Prostate gland (tissue), 2 donors: ENCODE measurements at regions not wholly inside any gene's neighbourhood (a gene's known extent, or its start where the extent isn't known, plus 50 kb on each side); places are given as distances from the start of the nearest gene placed in this dataset.

Experiments
- DNase-seq: peaks from one replicate; pipeline ENCODE4 v3.0.0-alpha.2; 2019; ENCODE audit warnings: low spot score
- H3K27ac ChIP-seq, 2 donors: fragments of 200-600 bp; sonication (generic); 2 replicates each; pipeline ENCODE4 v1.5.1; 2017 to 2019
- H3K27me3 ChIP-seq: fragments of 200-600 bp; sonication (generic); replicated peaks from 2 replicates; pipeline ENCODE4 v1.5.1; 2019; ENCODE audit not compliant: insufficient read depth
- H3K36me3 ChIP-seq, 2 donors: fragments of 200-600 bp; sonication (generic); 1 replicate in 1 of 2; 2 replicates in 1 of 2; pipeline versions ENCODE4 v1.5.1 to v1.8.1; 2017 to 2019
- H3K4me1 ChIP-seq: fragments of 200-600 bp; sonication (generic); replicated peaks from 2 replicates; pipeline ENCODE4 v1.5.1; 2019
- H3K4me3 ChIP-seq, 2 donors: fragments of 200-600 bp; sonication (generic); 2 replicates each; pipeline ENCODE4 v1.5.1; 2017 to 2019
- H3K9me3 ChIP-seq: fragments of 200-600 bp; sonication (generic); 2 replicates; pipeline ENCODE4 v1.5.1; 2017
- CTCF ChIP-seq, 4 experiments: fragments of 200-600 bp in 2 of 4; fragments of 450-650 bp in 2 of 4; sonication (generic) in 2 of 4; IDR thresholded peaks; 1 replicate in 3 of 4; 2 replicates in 1 of 4; pipeline ENCODE4 v1.5.1; 2016 to 2019; ENCODE audit warnings: antibody characterized with exemption in 4 of 4, mild to moderate bottlenecking in 2 of 4, moderate library complexity in 2 of 4
- POLR2A ChIP-seq: fragments of 450-650 bp; IDR thresholded peaks from one replicate; pipeline ENCODE4 v1.6.1; 2016; ENCODE audit warnings: antibody characterized with exemption, mild to moderate bottlenecking
- POLR2AphosphoS5 ChIP-seq: sonication (generic); formaldehyde crosslinking; IDR thresholded peaks from one replicate; pipeline ENCODE4 v1.6.1; 2017; ENCODE audit warnings: antibody characterized with exemption
- WGBS: methylation state at CpG from one replicate; pipeline ENCODE4 v1.1.5; 2018; 5-methylcytosine and 5-hydroxymethylcytosine counted together
- intact Hi-C: fragments of 100-400 bp; cut with DNase I; formaldehyde crosslinking; loops from one replicate; pipeline ENCODE4 v1.14.2; 2022

GRCh38 chr3:44099566-44100297 is 142.0 kb upstream of the TOPAZ1 start:
- no peaks in the 10 kb centered on the region for H3K4me1 ChIP-seq
- no peak for DNase-seq
- intact Hi-C loops: no loop called here
- WGBS: 73% methylated on average over 6 of the region's 6 CpGs
- no peak overlapping the region for H3K4me3 ChIP-seq
- H3K9me3 ChIP-seq: no peaks in the 10 kb centered on the region
- no peak for TF ChIP-seq POLR2AphosphoS5
- TF ChIP-seq POLR2A: no peak
- no peak for TF ChIP-seq CTCF (IDR thresholded peaks at IDR 0.05)
- no peak overlapping the region for H3K27ac ChIP-seq
- no peaks in the 10 kb centered on the region for H3K27me3 ChIP-seq
- H3K36me3 ChIP-seq: no peaks in the 10 kb centered on the region

- Histone ChIP-seq H3K9me3 (no peaks in the 10 kb centered on the region), H3K4me1 (no peaks in the 10 kb centered on the region), H3K27ac (no peak overlapping the region), H3K36me3 (no peaks in the 10 kb centered on the region), H3K27me3 (no peaks in the 10 kb centered on the region), H3K4me3 (no peak overlapping the region)
- WGBS: 83% methylated on average over 2 of the region's 2 CpGs
- intact Hi-C loops: no loop called here
- no peak for DNase-seq
- no peak for TF ChIP-seq CTCF (IDR thresholded peaks at IDR 0.05)
- TF ChIP-seq POLR2A: no peak
- no peak for TF ChIP-seq POLR2AphosphoS5
Measured at GRCh38 chr3:44100298-44100695, 141.4 kb upstream of the TOPAZ1 start.

- Histone ChIP-seq H3K27ac (no peak overlapping the region), H3K4me3 (no peak overlapping the region), H3K4me1 (peaks cover 5% of the 10 kb centered on the region), H3K27me3 (no peaks in the 10 kb centered on the region), H3K9me3 (no peaks in the 10 kb centered on the region), H3K36me3 (no peaks in the 10 kb centered on the region)
- DNase-seq: no peak
- no peak for TF ChIP-seq POLR2A
- TF ChIP-seq POLR2AphosphoS5: no peak
- TF ChIP-seq CTCF (IDR thresholded peaks at IDR 0.05): no peak
- intact Hi-C loops: no loop called here
- 85% methylated on average over 2 of the region's 2 CpGs for WGBS
Measured at GRCh38 chr3:44104043-44104442, 137.6 kb upstream of the TOPAZ1 start.

GRCh38 chr3:44104668-44105321 is 136.9 kb upstream of the TOPAZ1 start:
- no peak for DNase-seq
- intact Hi-C loops: no loop called here

More at GRCh38 chr3:44104668-44105321, 136.9 kb upstream of the TOPAZ1 start:
- 74% methylated on average over 4 of the region's 4 CpGs for WGBS
- H3K27ac ChIP-seq: no peak overlapping the region
- no peaks in the 10 kb centered on the region for H3K36me3 ChIP-seq
- H3K9me3 ChIP-seq: no peaks in the 10 kb centered on the region
- no peaks in the 10 kb centered on the region for H3K27me3 ChIP-seq
- H3K4me1 ChIP-seq: peaks cover 5% of the 10 kb centered on the region
- no peak overlapping the region for H3K4me3 ChIP-seq
- TF ChIP-seq CTCF (IDR thresholded peaks at IDR 0.05) (no peak), POLR2AphosphoS5 (no peak)
